ENCODE measurements at regions not wholly inside any gene's neighbourhood (a gene's known extent, or its start where the extent isn't known, plus 50 kb on each side); places are given as distances from the start of the nearest gene placed in this dataset.

DNA sequence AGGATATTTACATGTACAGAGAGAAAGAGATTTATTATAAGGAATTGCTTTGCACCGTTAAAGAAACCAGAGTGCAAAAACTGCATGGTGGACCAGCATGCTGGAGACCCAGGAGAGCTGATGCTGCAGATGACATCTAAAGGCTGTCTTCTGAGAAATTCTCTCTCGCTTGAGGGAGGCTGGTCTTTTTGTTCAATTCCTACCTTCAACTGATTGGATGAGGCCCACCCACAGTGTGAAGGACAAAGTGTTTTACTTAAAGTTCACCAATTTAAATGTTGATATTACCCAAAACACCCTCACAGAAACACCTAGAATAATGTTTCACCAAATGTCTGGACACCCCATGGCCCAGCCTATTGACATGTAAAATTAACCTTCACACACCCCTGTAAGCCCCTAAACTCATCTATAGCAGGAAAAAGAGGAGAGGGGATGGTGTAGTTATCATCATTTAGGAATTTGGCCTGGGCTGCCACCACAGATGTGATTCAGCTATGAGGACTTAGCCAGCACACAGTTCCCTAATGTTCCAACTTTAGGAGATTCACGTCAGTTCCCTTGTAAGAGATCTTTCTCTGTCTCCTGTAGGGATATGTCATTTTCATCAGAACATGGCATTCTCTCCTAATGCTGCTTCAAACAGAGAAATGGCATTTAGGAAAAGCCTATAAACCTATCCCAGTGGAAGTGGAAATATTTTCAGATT lies 358.2 kb upstream of the TLE4 start:
- no peaks in the 10 kb centered on the region for H3K4me1 ChIP-seq (ENCODE audit: control insufficient read depth, insufficient read depth, low read length, poor library complexity, severe bottlenecking)
- no peaks in the 10 kb centered on the region for H3K27me3 ChIP-seq (replicated peaks; ENCODE audit: control insufficient read depth, insufficient read depth, low read length, poor library complexity, severe bottlenecking)
- DNase-seq: no peak
- H3K36me3 ChIP-seq (ENCODE audit: control insufficient read depth, insufficient read depth, low read length): no peaks in the 10 kb centered on the region
- no peaks in the 10 kb centered on the region for H3K9me3 ChIP-seq (ENCODE audit: control insufficient read depth, low read length)
- H3K27ac ChIP-seq (ENCODE audit: insufficient read depth, low read length, poor library complexity, severe bottlenecking): no peak overlapping the region
- no peak overlapping the region for H3K4me3 ChIP-seq (ENCODE audit: insufficient read depth, low read depth, low read length, poor library complexity, severe bottlenecking)

DNA sequence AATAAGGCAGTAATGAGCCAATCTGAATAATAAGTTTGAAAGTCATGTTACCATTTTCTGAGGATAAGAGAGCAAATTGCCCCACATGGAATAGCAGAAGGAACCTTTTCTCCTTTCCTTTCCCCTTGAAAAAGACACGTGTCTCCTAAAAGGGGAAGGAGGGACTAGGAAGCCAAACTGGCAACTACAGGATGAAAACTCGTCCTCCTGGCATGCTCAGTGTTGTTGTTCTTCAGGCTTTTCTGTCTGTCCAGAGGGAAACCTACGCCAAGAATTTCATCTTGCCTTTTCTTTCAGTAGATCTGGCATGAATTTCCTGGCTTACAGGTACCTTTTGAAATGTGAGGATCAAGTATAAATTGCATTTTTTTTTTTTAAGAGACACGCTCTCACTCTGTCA lies 355.9 kb upstream of the TLE4 start:
- H3K27ac ChIP-seq (ENCODE audit: insufficient read depth, low read length, poor library complexity, severe bottlenecking): no peak overlapping the region
- no peaks in the 10 kb centered on the region for H3K9me3 ChIP-seq (ENCODE audit: control insufficient read depth, low read length)
- DNase-seq: no peak
- H3K4me1 ChIP-seq (ENCODE audit: control insufficient read depth, insufficient read depth, low read length, poor library complexity, severe bottlenecking): no peaks in the 10 kb centered on the region
- no peaks in the 10 kb centered on the region for H3K36me3 ChIP-seq (ENCODE audit: control insufficient read depth, insufficient read depth, low read length)
- no peak overlapping the region for H3K4me3 ChIP-seq (ENCODE audit: insufficient read depth, low read depth, low read length, poor library complexity, severe bottlenecking)
- H3K27me3 ChIP-seq (replicated peaks; ENCODE audit: control insufficient read depth, insufficient read depth, low read length, poor library complexity, severe bottlenecking): no peaks in the 10 kb centered on the region

DNA sequence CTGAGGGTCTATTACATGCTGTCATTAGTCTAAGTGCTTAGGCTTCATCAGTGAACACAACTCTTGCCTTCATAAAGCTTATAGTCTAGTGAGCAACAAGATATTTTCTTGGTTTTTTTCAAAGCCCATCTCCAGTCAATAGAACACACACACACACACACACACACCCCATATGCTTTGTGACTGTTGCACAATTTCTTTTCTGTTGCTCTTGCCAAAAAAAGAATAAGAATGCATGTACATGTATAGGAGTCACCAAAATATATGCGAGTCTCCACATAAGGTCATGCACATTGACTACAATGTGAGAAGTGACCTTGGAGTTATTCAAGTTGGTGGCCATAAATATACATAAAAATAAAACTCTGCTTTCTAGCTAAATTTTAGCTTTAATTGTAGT lies 351.5 kb upstream of the TLE4 start:
- no peaks in the 10 kb centered on the region for H3K27me3 ChIP-seq (replicated peaks; ENCODE audit: control insufficient read depth, insufficient read depth, low read length, poor library complexity, severe bottlenecking)
- no peak overlapping the region for H3K27ac ChIP-seq (ENCODE audit: insufficient read depth, low read length, poor library complexity, severe bottlenecking)
- H3K4me1 ChIP-seq (ENCODE audit: control insufficient read depth, insufficient read depth, low read length, poor library complexity, severe bottlenecking): no peaks in the 10 kb centered on the region
- H3K36me3 ChIP-seq (ENCODE audit: control insufficient read depth, insufficient read depth, low read length): no peaks in the 10 kb centered on the region
- H3K9me3 ChIP-seq (ENCODE audit: control insufficient read depth, low read length): no peaks in the 10 kb centered on the region
- no peak overlapping the region for H3K4me3 ChIP-seq (ENCODE audit: insufficient read depth, low read depth, low read length, poor library complexity, severe bottlenecking)
- DNase-seq: no peak

- Histone ChIP-seq H3K9me3 (ENCODE audit: control insufficient read depth, low read length) (no peaks in the 10 kb centered on the region), H3K27me3 (replicated peaks; ENCODE audit: control insufficient read depth, insufficient read depth, low read length, poor library complexity, severe bottlenecking) (no peaks in the 10 kb centered on the region), H3K27ac (ENCODE audit: insufficient read depth, low read length, poor library complexity, severe bottlenecking) (no peak overlapping the region), H3K4me3 (ENCODE audit: insufficient read depth, low read depth, low read length, poor library complexity, severe bottlenecking) (no peak overlapping the region), H3K4me1 (ENCODE audit: control insufficient read depth, insufficient read depth, low read length, poor library complexity, severe bottlenecking) (no peaks in the 10 kb centered on the region), H3K36me3 (ENCODE audit: control insufficient read depth, insufficient read depth, low read length) (no peaks in the 10 kb centered on the region)
- no peak for DNase-seq
These were observed 351.1 kb upstream of the TLE4 start for GRCh38 chr9:79220666-79221065.

DNA sequence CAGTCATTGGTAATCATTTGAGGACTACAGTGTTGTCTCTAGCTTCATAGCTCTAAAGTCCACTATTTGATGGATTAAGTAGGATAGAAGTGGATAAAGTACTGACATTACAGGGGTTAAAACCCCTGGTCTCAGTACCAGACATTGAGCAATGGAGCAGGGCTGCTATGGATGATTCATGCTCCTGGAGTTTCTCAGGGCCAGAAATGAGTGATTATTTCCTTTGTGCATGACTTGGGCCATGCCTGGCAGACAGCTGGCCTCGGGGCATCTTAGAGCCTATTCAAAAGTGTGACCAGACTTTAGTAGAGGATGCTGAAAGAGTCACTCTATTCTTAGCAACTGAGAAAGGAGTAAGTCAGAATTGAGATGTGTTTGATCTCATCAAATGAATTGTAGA lies 350.7 kb upstream of the TLE4 start:
- DNase-seq: no peak
- H3K9me3 ChIP-seq (ENCODE audit: control insufficient read depth, low read length): no peaks in the 10 kb centered on the region

GRCh38 chr9:79222483-79222882 lies 349.3 kb upstream of the TLE4 start:
- Histone ChIP-seq H3K4me1 (ENCODE audit: control insufficient read depth, insufficient read depth, low read length, poor library complexity, severe bottlenecking) (no peaks in the 10 kb centered on the region), H3K9me3 (ENCODE audit: control insufficient read depth, low read length) (no peaks in the 10 kb centered on the region), H3K27ac (ENCODE audit: insufficient read depth, low read length, poor library complexity, severe bottlenecking) (no peak overlapping the region), H3K27me3 (replicated peaks; ENCODE audit: control insufficient read depth, insufficient read depth, low read length, poor library complexity, severe bottlenecking) (no peaks in the 10 kb centered on the region), H3K36me3 (ENCODE audit: control insufficient read depth, insufficient read depth, low read length) (no peaks in the 10 kb centered on the region), H3K4me3 (ENCODE audit: insufficient read depth, low read depth, low read length, poor library complexity, severe bottlenecking) (no peak overlapping the region)
- DNase-seq: no peak

More for the DNA sequence above, 350.7 kb upstream of the TLE4 start:
- Histone ChIP-seq H3K4me3 (ENCODE audit: insufficient read depth, low read depth, low read length, poor library complexity, severe bottlenecking) (no peak overlapping the region), H3K36me3 (ENCODE audit: control insufficient read depth, insufficient read depth, low read length) (no peaks in the 10 kb centered on the region), H3K27me3 (replicated peaks; ENCODE audit: control insufficient read depth, insufficient read depth, low read length, poor library complexity, severe bottlenecking) (no peaks in the 10 kb centered on the region), H3K27ac (ENCODE audit: insufficient read depth, low read length, poor library complexity, severe bottlenecking) (no peak overlapping the region), H3K4me1 (ENCODE audit: control insufficient read depth, insufficient read depth, low read length, poor library complexity, severe bottlenecking) (no peaks in the 10 kb centered on the region)

DNA sequence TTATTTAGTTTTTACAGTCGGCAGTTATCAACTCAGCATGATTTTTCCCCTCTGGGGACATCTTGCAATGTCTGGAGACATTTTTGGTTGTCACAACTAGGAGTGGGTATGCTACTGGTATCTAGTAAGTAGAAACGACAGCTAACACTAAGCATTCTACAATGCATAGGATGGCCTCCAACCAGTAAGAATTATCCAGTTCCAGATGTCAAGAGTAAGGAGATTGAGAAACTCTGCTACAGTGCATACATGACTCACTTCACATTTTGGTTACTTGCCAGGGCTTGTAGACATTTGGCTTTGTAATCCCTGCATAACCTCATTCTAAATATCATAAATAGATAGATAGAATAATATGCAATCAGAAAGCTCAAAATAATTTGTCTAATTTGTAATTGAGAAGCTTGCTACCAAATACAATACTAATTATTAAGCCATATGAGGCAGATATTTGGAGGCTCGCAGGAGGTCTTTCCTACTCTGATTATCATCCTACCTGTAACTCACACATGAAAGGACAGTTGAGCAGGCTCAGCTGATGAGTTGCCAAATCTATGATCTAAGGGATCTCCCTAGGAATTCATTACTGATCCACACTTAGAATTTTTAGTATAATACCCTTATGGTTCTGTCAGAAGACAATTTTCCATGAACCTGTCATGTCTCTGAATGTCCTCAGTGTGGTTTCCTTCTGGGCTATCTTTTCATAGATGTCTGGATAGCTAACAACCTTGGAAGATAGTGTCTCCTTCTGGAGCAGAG lies 346.9 kb upstream of the TLE4 start:
- no peak for DNase-seq
- H3K4me1 ChIP-seq (ENCODE audit: control insufficient read depth, insufficient read depth, low read length, poor library complexity, severe bottlenecking): no peaks in the 10 kb centered on the region
- no peak overlapping the region for H3K27ac ChIP-seq (ENCODE audit: insufficient read depth, low read length, poor library complexity, severe bottlenecking)
- H3K4me3 ChIP-seq (ENCODE audit: insufficient read depth, low read depth, low read length, poor library complexity, severe bottlenecking): no peak overlapping the region
- H3K36me3 ChIP-seq (ENCODE audit: control insufficient read depth, insufficient read depth, low read length): no peaks in the 10 kb centered on the region
- H3K9me3 ChIP-seq (ENCODE audit: control insufficient read depth, low read length): no peaks in the 10 kb centered on the region
- no peaks in the 10 kb centered on the region for H3K27me3 ChIP-seq (replicated peaks; ENCODE audit: control insufficient read depth, insufficient read depth, low read length, poor library complexity, severe bottlenecking)

DNA sequence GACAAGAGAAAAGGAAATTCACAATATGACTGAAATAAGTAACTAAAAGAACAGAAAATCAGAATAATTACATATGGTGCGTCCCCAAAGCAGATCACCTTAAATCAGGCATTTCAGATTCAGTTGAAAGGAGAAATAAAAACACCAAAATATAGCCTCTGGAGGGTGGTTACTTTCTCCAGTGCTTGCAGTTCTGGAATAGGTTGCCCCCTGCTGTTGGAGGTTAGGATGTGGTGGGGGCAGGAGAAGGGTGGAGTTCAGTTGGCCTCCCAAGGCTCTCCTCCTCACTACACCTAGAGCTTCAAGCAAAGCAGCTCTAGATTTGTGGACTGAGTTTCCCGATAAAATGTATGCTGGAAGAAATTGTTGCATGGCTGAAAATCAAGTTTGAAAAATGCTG lies 338.2 kb upstream of the TLE4 start:
- Histone ChIP-seq H3K27ac (ENCODE audit: insufficient read depth, low read length, poor library complexity, severe bottlenecking) (no peak overlapping the region), H3K36me3 (ENCODE audit: control insufficient read depth, insufficient read depth, low read length) (no peaks in the 10 kb centered on the region), H3K27me3 (replicated peaks; ENCODE audit: control insufficient read depth, insufficient read depth, low read length, poor library complexity, severe bottlenecking) (no peaks in the 10 kb centered on the region), H3K4me3 (ENCODE audit: insufficient read depth, low read depth, low read length, poor library complexity, severe bottlenecking) (no peak overlapping the region), H3K9me3 (ENCODE audit: control insufficient read depth, low read length) (no peaks in the 10 kb centered on the region), H3K4me1 (ENCODE audit: control insufficient read depth, insufficient read depth, low read length, poor library complexity, severe bottlenecking) (no peaks in the 10 kb centered on the region)
- no peak for DNase-seq

GRCh38 chr9:79236466-79236865 lies 335.3 kb upstream of the TLE4 start:
- H3K27me3 ChIP-seq (replicated peaks; ENCODE audit: control insufficient read depth, insufficient read depth, low read length, poor library complexity, severe bottlenecking): no peaks in the 10 kb centered on the region
- no peak overlapping the region for H3K27ac ChIP-seq (ENCODE audit: insufficient read depth, low read length, poor library complexity, severe bottlenecking)
- no peaks in the 10 kb centered on the region for H3K9me3 ChIP-seq (ENCODE audit: control insufficient read depth, low read length)
- DNase-seq: no peak
- no peaks in the 10 kb centered on the region for H3K36me3 ChIP-seq (ENCODE audit: control insufficient read depth, insufficient read depth, low read length)
- no peaks in the 10 kb centered on the region for H3K4me1 ChIP-seq (ENCODE audit: control insufficient read depth, insufficient read depth, low read length, poor library complexity, severe bottlenecking)
- H3K4me3 ChIP-seq (ENCODE audit: insufficient read depth, low read depth, low read length, poor library complexity, severe bottlenecking): no peak overlapping the region

DNA sequence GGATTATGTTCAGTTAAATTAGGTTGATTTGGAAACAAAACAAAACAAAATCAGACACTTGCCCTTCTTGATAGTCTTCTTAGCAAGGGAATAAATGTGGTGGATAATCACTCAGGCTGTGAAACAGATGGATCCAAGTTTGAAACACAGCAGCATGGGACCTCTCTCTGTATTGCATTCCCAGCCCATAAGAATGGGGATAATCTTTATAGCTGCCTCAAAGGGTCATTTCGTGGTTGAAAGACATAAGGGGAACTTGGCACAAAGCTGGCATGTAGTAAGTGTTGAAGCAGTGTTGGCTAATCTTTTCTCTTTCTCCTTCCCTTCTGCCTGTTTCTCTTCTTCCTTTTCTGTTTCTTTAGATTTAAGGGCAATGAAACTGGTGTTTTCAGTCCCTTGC lies 333.9 kb upstream of the TLE4 start:
- H3K36me3 ChIP-seq (ENCODE audit: control insufficient read depth, insufficient read depth, low read length): no peaks in the 10 kb centered on the region
- DNase-seq: no peak
- no peak overlapping the region for H3K4me3 ChIP-seq (ENCODE audit: insufficient read depth, low read depth, low read length, poor library complexity, severe bottlenecking)
- no peak overlapping the region for H3K27ac ChIP-seq (ENCODE audit: insufficient read depth, low read length, poor library complexity, severe bottlenecking)
- no peaks in the 10 kb centered on the region for H3K4me1 ChIP-seq (ENCODE audit: control insufficient read depth, insufficient read depth, low read length, poor library complexity, severe bottlenecking)
- H3K9me3 ChIP-seq (ENCODE audit: control insufficient read depth, low read length): no peaks in the 10 kb centered on the region
- no peaks in the 10 kb centered on the region for H3K27me3 ChIP-seq (replicated peaks; ENCODE audit: control insufficient read depth, insufficient read depth, low read length, poor library complexity, severe bottlenecking)
